OCI-M2 (cell line): ENCODE measurements at regions not wholly inside any gene's neighbourhood (a gene's known extent, or its start where the extent isn't known, plus 50 kb on each side); places are given as distances from the start of the nearest gene placed in this dataset.

Experiments
- DNase-seq: peaks from one replicate; lab custom pipeline; 2025; ENCODE audit not compliant: unreplicated experiment; lab: John Stamatoyannopoulos, UW

- DNase-seq, result no peak
These were observed 320.2 kb upstream of the POU3F2 start for GRCh38 chr6:98514073-98514720.

DNA sequence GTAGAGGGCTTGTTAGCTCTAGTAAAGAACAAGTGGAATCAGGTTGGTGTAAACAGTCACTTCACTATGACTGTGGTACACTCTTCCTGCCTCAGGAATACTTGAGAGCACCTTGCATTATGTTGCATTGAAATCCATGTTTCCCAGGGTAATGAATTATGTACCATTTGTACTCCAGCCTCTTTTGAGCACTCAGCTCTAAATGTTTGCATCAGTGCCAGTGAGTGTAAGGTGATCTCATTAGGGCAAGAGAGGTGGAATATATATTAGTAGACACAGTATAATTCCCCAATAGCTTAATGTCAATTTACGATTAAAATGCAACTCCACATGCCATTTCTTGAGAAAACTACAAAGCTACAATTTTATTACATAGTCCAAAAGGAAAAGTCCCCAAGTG lies 319.6 kb upstream of the POU3F2 start:
- DNase-seq, result no peak

- DNase-seq, result no peak
These were observed 318.2 kb upstream of the POU3F2 start for GRCh38 chr6:98516206-98516605.

- no peak for DNase-seq
These were observed 317.5 kb upstream of the POU3F2 start for GRCh38 chr6:98516866-98517265.

- no peak for DNase-seq
These were observed 308.5 kb upstream of the POU3F2 start for GRCh38 chr6:98525860-98526259.

DNA sequence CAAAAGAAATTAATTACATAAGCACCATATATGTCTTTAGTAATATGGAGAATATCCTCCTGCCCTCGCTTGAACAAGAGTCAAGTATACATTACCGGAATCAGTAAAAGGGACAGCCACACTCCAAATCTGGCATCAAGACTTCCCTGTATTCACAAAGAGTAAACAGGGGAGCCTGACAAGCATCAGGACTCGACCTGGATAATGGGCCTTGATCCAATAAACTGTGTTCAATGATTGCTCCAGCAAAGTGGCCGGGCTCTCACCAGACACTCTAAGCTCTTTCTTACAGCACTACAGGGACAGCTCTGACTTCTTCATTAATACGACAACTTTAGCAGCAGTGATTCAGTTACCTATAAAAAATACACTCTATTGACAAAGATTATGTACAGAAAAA lies 307.9 kb upstream of the POU3F2 start:
- no peak for DNase-seq

DNA sequence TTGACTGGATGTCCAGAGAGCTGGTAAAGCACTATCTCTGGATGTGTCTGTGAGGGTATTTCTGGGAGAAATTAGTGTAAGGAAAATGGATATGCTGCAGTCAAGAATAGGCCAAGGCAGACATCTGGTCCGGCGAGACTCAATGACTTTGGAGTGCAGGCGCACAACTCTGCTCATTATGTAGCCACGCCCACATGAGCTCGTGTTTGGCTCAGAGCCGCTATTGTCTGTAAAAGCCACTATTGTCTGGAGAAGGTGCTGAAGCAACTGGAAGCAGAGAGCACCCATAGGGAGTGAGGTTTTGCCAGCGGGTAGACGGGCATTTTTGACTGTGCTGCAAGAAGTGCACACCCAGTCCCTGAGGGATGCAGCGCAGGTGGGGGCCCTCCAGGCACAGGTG lies 305.0 kb upstream of the POU3F2 start:
- DNase-seq, result no peak

GRCh38 chr6:98530732-98531131 lies 303.6 kb upstream of the POU3F2 start:
- DNase-seq, result no peak

GRCh38 chr6:98532004-98532403 lies 302.4 kb upstream of the POU3F2 start:
- no peak for DNase-seq

DNA sequence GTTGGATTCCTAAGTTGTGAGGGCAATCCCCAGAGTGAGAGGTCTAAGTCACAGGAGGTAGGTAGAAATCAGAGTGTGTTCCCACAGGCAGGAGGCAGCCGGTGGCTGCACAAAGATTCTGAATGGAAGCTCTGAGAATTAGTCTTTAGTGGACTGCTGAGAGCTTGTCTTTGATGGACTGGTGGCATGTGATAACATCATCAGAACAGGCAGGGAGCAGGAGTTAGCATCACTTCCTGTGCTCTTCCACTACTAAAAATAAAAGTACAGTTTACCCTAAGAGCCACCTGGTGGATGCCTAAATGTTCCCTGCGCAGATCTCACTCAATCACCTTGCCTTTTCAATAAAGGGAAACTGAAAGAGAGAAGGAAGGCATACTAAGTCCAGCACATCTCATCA lies 294.6 kb upstream of the POU3F2 start:
- no peak for DNase-seq

- DNase-seq, result no peak
These were observed 288.0 kb upstream of the POU3F2 start for GRCh38 chr6:98546376-98546775.

DNA sequence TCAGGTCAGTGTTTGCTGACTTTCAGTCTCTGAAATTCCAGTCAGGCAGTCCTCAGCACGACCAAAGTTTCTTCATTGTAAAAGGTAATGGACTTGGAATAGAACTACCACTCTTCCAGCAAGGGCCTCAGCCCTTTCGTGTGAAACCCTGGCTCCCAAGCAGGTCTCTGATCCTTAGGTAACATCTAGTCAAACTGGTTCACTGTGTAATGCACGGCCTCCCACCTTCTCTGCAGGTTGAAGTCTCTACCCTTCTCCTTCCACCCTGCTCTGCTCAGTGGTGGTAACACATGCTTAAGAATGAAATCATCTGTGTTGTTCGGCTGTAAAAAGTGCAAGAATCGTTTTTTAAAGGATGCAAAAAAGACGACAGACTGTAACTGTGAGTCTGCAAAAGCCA lies 287.2 kb upstream of the POU3F2 start:
- DNase-seq, result no peak

- no peak for DNase-seq
These were observed 286.7 kb upstream of the POU3F2 start for GRCh38 chr6:98547634-98548033.

DNA sequence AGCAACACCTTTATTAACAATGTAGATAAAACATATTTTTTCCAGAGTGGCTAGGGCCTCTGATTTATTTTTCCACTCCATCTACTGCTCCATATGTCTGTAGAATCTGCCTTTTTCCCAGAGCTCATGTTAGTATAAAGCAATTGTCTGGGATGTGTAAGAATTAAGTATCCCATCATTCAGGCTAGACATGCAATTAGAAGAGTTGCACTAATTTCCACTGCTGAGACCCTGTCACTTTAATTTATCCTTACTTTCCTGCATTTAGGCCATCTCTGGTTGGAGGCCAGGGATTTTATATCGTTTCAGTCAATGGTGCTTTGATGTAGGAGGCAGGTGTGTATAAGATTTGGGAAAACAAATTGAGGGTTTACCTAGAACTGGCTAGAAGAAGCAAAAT lies 286.1 kb upstream of the POU3F2 start:
- DNase-seq, result no peak

- DNase-seq, result no peak
These were observed 274.0 kb upstream of the POU3F2 start for GRCh38 chr6:98560418-98560817.

DNA sequence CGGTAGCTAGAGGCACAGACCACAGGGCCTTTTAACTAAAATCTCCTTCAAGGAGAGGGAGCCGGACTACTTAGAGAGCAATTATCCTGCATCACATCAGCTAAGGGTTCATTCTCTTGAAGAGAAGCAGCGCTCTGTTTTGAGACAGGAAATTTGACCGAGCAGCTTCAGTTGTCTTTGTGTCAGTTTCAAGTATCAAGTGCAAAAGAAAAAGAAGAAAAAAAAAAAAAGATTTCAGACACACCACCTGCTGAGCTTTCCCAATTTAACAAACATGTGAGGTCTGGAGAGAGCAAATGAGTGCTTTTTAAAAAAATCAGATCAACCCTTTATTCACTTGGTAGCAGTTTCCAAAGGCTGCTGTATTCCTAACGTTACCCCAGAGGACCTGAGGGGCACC lies 273.5 kb upstream of the POU3F2 start:
- DNase-seq, result no peak

GRCh38 chr6:98566126-98566525 lies 268.2 kb upstream of the POU3F2 start:
- DNase-seq, result no peak

- no peak for DNase-seq
These were observed 261.8 kb upstream of the POU3F2 start for GRCh38 chr6:98572579-98572978.

- no peak for DNase-seq
These were observed 259.4 kb upstream of the POU3F2 start for GRCh38 chr6:98574984-98575383.

DNA sequence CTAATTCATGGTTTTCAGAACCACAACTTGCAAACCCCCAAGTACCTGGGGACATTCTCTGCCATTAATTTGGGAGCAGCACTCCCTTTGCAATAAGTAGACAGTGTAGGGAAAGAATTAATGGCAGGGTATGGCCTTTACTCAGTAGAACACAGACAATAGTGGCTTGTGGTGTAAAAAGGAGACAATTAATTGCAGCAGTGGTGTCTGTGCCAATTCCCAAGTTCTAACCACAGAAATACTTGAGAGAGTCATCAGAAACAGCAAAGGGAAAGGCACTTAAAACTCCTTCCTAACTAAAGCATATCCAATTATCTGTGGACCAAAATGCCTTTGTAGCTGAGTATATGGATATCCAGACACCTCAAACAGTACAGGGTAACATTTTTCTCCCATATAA lies 257.6 kb upstream of the POU3F2 start:
- no peak for DNase-seq

DNA sequence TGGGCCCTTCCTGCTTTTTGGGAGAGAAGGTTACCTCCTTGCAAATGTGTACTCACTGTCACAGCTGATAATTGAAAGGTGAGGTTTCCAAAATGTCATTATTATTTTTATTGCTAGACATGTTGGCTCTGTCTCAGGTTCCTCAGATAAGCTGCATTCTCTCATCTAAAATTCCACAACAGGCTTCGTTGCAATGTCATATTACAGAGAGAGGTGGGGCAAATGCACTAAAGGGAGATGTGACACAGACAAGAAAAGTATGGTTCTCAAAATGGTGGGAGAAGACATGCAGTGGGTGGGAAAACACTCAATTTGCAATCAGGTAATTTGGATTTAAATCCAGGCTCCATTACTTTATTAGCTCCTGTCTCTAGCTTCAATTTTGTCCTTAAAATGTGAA lies 256.4 kb upstream of the POU3F2 start:
- no peak for DNase-seq

GRCh38 chr6:98579079-98579478 lies 255.3 kb upstream of the POU3F2 start:
- no peak for DNase-seq

GRCh38 chr6:98579941-98580340 lies 254.4 kb upstream of the POU3F2 start:
- no peak for DNase-seq

GRCh38 chr6:98581705-98582104 lies 252.7 kb upstream of the POU3F2 start:
- no peak for DNase-seq
